Esophagus muscularis mucosa (tissue), 4 donors: ENCODE measurements at regions not wholly inside any gene's neighbourhood (a gene's known extent, or its start where the extent isn't known, plus 50 kb on each side); places are given as distances from the start of the nearest gene placed in this dataset.

Experiments
- DNase-seq: peaks from one replicate; pipeline ENCODE4 v3.0.0-alpha.2; 2017; ENCODE audit errors: extremely low spot score
- H3K27ac ChIP-seq, 4 donors: fragments of 200-600 bp; sonication (generic); replicated peaks in 1 of 4; 1 replicate in 3 of 4; 2 replicates in 1 of 4; pipeline ENCODE4 v1.5.1; 2016 to 2019; ENCODE audit warnings: mild to moderate bottlenecking in 1 of 4
- H3K27me3 ChIP-seq, 4 donors: fragments of 200-600 bp; sonication (generic); one replicate each; pipeline versions ENCODE4 v1.5.1 to v1.6.0; 2016 to 2019
- H3K36me3 ChIP-seq, 4 donors: fragments of 200-600 bp; sonication (generic); one replicate each; pipeline ENCODE4 v1.5.1; 2016 to 2019
- H3K4me1 ChIP-seq, 4 donors: fragments of 200-600 bp; sonication (generic); one replicate each; pipeline ENCODE4 v1.5.1; 2016 to 2019
- H3K4me3 ChIP-seq, 4 donors: fragments of 200-600 bp; sonication (generic); 1 replicate in 2 of 4; 2 replicates in 2 of 4; pipeline ENCODE4 v1.5.1; 2016 to 2019; ENCODE audit warnings: mild to moderate bottlenecking in 4 of 4, moderate library complexity in 1 of 4
- H3K9me3 ChIP-seq, 4 donors: fragments of 200-600 bp; sonication (generic); 1 replicate in 3 of 4; 2 replicates in 1 of 4; pipeline ENCODE4 v1.5.1; 2016 to 2019
- EP300 ChIP-seq: sonication (generic); formaldehyde crosslinking; IDR thresholded peaks from one replicate; pipeline ENCODE4 v1.6.1; 2017; ENCODE audit warnings: antibody characterized with exemption
- POLR2A ChIP-seq: fragments of 450-650 bp; IDR thresholded peaks from one replicate; pipeline ENCODE4 v1.6.1; 2017; ENCODE audit warnings: antibody characterized with exemption, moderate library complexity, mild to moderate bottlenecking, low read depth
- POLR2AphosphoS5 ChIP-seq, 2 donors: sonication (generic); formaldehyde crosslinking; IDR thresholded peaks; one replicate each; pipeline ENCODE4 v1.6.1; 2017; ENCODE audit warnings: antibody characterized with exemption in 2 of 2
- WGBS: methylation state at CpG from one replicate; pipeline ENCODE4 v1.1.5; 2018; 5-methylcytosine and 5-hydroxymethylcytosine counted together
- intact Hi-C: fragments of 100-400 bp; cut with DNase I; formaldehyde crosslinking; loops from one replicate; pipeline ENCODE4 v1.15.1; 2023
- TF ChIP-seq, protein P1 (sequence below), 3 experiments: fragments of 200-600 bp in 2 of 3; fragments of 450-650 bp in 1 of 3; sonication (generic) in 2 of 3; IDR thresholded peaks; one replicate each; pipeline ENCODE4 v1.5.1; 2017 to 2019; ENCODE audit warnings: antibody characterized with exemption in 3 of 3, mild to moderate bottlenecking in 2 of 3, moderate library complexity in 1 of 3

DNA sequence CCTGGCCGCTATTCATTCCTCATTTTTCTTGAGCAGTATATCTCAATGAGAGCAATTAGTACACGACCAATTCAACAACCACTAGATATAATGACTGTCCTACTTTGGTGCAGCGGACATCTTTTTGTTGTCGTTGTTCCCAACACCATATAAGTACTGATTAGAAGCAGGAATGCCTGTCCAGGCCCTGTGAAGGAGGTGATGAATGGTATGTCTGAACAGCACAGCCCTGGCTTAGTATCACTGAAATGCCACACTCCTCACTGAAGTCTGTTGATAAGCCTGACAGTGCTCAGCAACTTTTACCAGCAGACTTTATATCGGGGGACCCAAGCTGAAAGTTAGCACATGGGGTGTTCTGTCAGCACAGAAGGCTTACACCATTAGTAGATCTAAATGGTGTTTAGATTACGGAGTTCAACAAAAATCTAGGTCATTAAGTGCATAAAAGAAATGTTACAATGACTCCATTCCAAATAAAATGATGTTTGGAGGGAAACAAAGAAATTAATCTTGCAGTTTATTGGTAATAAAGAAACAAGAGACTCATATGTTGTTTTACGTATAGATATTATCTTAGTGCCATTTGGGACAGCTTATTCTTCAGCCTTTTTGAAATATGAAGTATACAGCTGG is 228.3 kb upstream of the TTC29 start:
- intact Hi-C loops = no loop called here
- H3K27ac ChIP-seq = no peak overlapping the region
- H3K4me1 ChIP-seq = no peaks in the 10 kb centered on the region
- no peaks in the 10 kb centered on the region for H3K27me3 ChIP-seq
- no peaks in the 10 kb centered on the region for H3K9me3 ChIP-seq
- no peak for TF ChIP-seq POLR2A
- TF ChIP-seq EP300 = no peak
- no peak for TF ChIP-seq POLR2AphosphoS5 (IDR thresholded peaks at IDR 0.05)
- TF ChIP-seq, protein P1, sequence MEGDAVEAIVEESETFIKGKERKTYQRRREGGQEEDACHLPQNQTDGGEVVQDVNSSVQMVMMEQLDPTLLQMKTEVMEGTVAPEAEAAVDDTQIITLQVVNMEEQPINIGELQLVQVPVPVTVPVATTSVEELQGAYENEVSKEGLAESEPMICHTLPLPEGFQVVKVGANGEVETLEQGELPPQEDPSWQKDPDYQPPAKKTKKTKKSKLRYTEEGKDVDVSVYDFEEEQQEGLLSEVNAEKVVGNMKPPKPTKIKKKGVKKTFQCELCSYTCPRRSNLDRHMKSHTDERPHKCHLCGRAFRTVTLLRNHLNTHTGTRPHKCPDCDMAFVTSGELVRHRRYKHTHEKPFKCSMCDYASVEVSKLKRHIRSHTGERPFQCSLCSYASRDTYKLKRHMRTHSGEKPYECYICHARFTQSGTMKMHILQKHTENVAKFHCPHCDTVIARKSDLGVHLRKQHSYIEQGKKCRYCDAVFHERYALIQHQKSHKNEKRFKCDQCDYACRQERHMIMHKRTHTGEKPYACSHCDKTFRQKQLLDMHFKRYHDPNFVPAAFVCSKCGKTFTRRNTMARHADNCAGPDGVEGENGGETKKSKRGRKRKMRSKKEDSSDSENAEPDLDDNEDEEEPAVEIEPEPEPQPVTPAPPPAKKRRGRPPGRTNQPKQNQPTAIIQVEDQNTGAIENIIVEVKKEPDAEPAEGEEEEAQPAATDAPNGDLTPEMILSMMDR (IDR thresholded peaks at IDR 0.05) = no peak
- H3K4me3 ChIP-seq = no peak overlapping the region
- no peaks in the 10 kb centered on the region for H3K36me3 ChIP-seq
- 53% methylated on average over 7 of the region's 7 CpGs for whole genome bisulfite sequencing
- DNase-seq = no peak

DNA sequence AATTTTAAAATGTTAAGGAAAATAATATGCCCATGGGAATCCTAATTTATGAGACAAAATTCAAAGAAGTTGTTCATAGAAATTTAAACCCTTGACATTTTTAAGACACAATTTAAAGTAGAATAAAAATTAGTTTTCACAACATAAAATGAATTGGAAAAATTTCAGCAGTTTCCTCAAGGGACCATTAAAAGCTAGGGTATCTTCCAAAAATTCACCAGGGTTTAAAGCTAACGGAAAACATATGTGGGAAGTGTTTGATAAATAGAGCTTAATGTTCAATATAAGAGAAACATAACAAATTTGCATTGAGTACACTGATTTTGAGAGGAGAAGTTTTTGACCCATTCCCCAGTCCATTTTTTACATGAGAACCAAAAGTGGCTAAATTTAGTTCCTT is 228.9 kb upstream of the TTC29 start:
- H3K27ac ChIP-seq = no peak overlapping the region
- H3K36me3 ChIP-seq = no peaks in the 10 kb centered on the region
- no peak for DNase-seq
- WGBS = 80% methylated on average over 1 of the region's 1 CpG
- no peaks in the 10 kb centered on the region for H3K27me3 ChIP-seq
- H3K4me3 ChIP-seq = no peak overlapping the region
- H3K4me1 ChIP-seq = no peaks in the 10 kb centered on the region
- intact Hi-C loops = no loop called here
- H3K9me3 ChIP-seq = no peaks in the 10 kb centered on the region
- TF ChIP-seq POLR2A (no peak), EP300 (no peak), POLR2AphosphoS5 (IDR thresholded peaks at IDR 0.05) (no peak)
- TF ChIP-seq, protein P1 (IDR thresholded peaks at IDR 0.05) = no peak

DNA sequence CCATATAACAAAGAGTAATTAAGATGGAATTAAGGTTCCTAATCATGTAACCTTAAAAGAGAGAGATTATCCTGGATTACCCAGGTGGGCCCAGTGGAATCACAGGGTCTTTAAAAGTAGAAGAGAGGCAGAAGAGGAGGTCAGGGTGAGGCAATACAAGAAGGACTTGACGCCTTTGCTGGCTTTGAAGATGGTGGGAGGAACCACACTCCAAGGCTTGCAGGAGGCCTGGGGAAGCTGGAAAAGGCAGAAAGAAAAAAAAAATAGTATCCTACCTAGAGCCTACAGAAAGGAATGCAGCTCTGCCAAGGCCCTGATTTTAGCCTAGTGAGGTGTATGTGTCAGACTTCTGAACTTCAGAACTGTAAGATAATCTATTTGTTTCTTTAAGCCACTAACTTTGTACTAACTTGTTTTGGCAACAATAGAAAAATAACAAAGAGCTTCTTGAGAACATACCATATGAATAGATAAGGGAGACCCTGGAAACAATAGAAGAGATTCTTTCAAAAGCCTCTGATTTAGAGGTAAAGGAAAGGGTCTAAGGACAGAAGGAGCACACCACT is 229.9 kb upstream of the TTC29 start:
- Histone ChIP-seq H3K9me3 (no peaks in the 10 kb centered on the region), H3K4me1 (no peaks in the 10 kb centered on the region), H3K36me3 (no peaks in the 10 kb centered on the region), H3K27ac (no peak overlapping the region), H3K4me3 (no peak overlapping the region), H3K27me3 (no peaks in the 10 kb centered on the region)
- no peak for DNase-seq
- intact Hi-C loops = no loop called here
- no peak for TF ChIP-seq POLR2AphosphoS5 (IDR thresholded peaks at IDR 0.05)
- TF ChIP-seq, protein P1 (IDR thresholded peaks at IDR 0.05) = no peak
- TF ChIP-seq EP300 = no peak
- no peak for TF ChIP-seq POLR2A
- 94% methylated on average over 1 of the region's 1 CpG for WGBS

DNA sequence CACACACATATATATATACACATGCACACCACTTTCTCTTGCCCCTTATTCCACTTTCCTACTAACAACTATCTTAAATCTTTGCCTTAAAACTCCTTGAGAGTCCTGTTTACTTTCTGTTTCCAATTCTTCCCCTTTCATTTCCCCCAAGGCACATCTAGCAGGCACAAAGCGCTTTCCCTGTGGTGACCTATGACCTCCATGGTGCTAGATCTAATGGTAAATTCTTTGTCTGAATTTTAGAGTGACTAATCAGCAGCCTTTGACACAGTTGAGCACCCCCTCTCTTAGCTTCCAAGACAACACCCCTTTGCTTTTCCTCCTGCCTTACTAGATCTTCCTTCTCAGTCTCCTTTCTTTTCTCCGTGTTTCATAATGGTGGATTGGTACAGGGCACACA is 236.4 kb upstream of the TTC29 start:
- DNase-seq = no peak
- Histone ChIP-seq H3K27ac (no peak overlapping the region), H3K9me3 (peaks cover 0 to 9% (median 4%) of the 10 kb centered on the region in 4 donors), H3K27me3 (no peaks in the 10 kb centered on the region), H3K4me3 (no peak overlapping the region), H3K4me1 (no peaks in the 10 kb centered on the region), H3K36me3 (no peaks in the 10 kb centered on the region)
- no peak for TF ChIP-seq POLR2A
- TF ChIP-seq, protein P1 (IDR thresholded peaks at IDR 0.05) = no peak
- no peak for TF ChIP-seq EP300
- no peak for TF ChIP-seq POLR2AphosphoS5 (IDR thresholded peaks at IDR 0.05)
- 75% methylated on average over 2 of the region's 2 CpGs for WGBS
- intact Hi-C loops = no loop called here

DNA sequence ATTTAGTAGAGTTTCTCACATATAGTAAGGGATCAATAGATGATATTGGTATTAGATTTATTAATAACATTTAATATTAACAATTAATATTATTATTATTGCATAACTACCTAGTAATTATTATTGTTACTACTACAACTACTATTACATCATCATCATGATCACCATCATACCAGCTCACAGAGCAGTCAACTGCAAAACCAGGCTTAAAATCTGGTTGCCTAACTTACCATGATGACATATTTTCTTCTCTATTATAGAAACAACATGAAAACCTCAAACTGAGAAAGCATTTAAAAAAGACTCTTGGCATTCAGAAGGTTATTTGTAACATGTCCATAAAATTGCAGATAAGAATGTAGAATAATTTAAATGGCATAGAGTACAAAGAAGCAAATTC is 247.0 kb upstream of the TTC29 start:
- Histone ChIP-seq H3K36me3 (no peaks in the 10 kb centered on the region), H3K27me3 (no peaks in the 10 kb centered on the region), H3K27ac (no peak overlapping the region), H3K4me3 (no peak overlapping the region), H3K9me3 (peaks cover 0 to 11% (median 0%) of the 10 kb centered on the region in 4 donors), H3K4me1 (peaks cover 0 to 6% (median 0%) of the 10 kb centered on the region in 4 donors)
- no peak for TF ChIP-seq POLR2A
- TF ChIP-seq, protein P1 (IDR thresholded peaks at IDR 0.05) = no peak
- TF ChIP-seq POLR2AphosphoS5 (IDR thresholded peaks at IDR 0.05) = no peak
- no peak for TF ChIP-seq EP300
- no peak for DNase-seq
- intact Hi-C loops = no loop called here
